GM19324 (cell line): ENCODE measurements at regions not wholly inside any gene's neighbourhood (a gene's known extent, or its start where the extent isn't known, plus 50 kb on each side); places are given as distances from the start of the nearest gene placed in this dataset.
"Not testable (repeated sequence)": the region's sequence is repeated elsewhere in the genome, so short reads cannot be mapped to it uniquely, and the experiment has no call there.

Experiments
- ATAC-seq: cut with Tn5 transposase; IDR thresholded peaks from one replicate; pipeline ENCODE4 v1.9.1; 2021; ENCODE audit warnings: mild to moderate bottlenecking, moderate library complexity; ENCODE audit not compliant: unreplicated experiment, low FRiP score

- ATAC-seq = no peak
Observed at GRCh38 chr5:39780347-39780746, 355.6 kb upstream of the DAB2 start.

- no peak for ATAC-seq
Observed at GRCh38 chr5:39779831-39780230, 355.1 kb upstream of the DAB2 start.

GRCh38 chr5:39775797-39776365 lies 351.1 kb upstream of the DAB2 start:
- ATAC-seq = no peak

- no peak for ATAC-seq
Observed at GRCh38 chr5:39775086-39775796, 350.5 kb upstream of the DAB2 start.

GRCh38 chr5:39774605-39775004 lies 349.8 kb upstream of the DAB2 start:
- no peak for ATAC-seq

- no peak for ATAC-seq
Observed at GRCh38 chr5:39772307-39772706, 347.5 kb upstream of the DAB2 start.

- ATAC-seq = no peak
Observed at GRCh38 chr5:39767916-39768315, 343.1 kb upstream of the DAB2 start.

GRCh38 chr5:39765366-39765765 lies 340.6 kb upstream of the DAB2 start:
- no peak for ATAC-seq

- ATAC-seq = no peak
Observed at GRCh38 chr5:39762761-39763160, 338.0 kb upstream of the DAB2 start.

GRCh38 chr5:39761199-39761950 lies 336.6 kb upstream of the DAB2 start:
- ATAC-seq = no peak

- ATAC-seq = no peak
Observed at GRCh38 chr5:39760385-39761198, 335.8 kb upstream of the DAB2 start.

- no peak for ATAC-seq
Observed at GRCh38 chr5:39759701-39760100, 334.9 kb upstream of the DAB2 start.

GRCh38 chr5:39758426-39758825 lies 333.6 kb upstream of the DAB2 start:
- no peak for ATAC-seq

- ATAC-seq = no peak
Observed at GRCh38 chr5:39757131-39757530, 332.4 kb upstream of the DAB2 start.

- no peak for ATAC-seq
Observed at GRCh38 chr5:39755986-39756385, 331.2 kb upstream of the DAB2 start.

GRCh38 chr5:39755452-39755851 lies 330.7 kb upstream of the DAB2 start:
- ATAC-seq = no peak

GRCh38 chr5:39753747-39754146 lies 329.0 kb upstream of the DAB2 start:
- ATAC-seq = not testable (repeated sequence)

- no peak for ATAC-seq
Observed at GRCh38 chr5:39750661-39751060, 325.9 kb upstream of the DAB2 start.

GRCh38 chr5:39742916-39743315 lies 318.1 kb upstream of the DAB2 start:
- no peak for ATAC-seq

- ATAC-seq = no peak
Observed at GRCh38 chr5:39740404-39740803, 315.6 kb upstream of the DAB2 start.

GRCh38 chr5:39732166-39732565 lies 307.4 kb upstream of the DAB2 start:
- no peak for ATAC-seq
